Effector memory CD4-positive, alpha-beta T cell (primary cell): ENCODE measurements at regions not wholly inside any gene's neighbourhood (a gene's known extent, or its start where the extent isn't known, plus 50 kb on each side); places are given as distances from the start of the nearest gene placed in this dataset.

Source experiments
- DNase-seq, 3 donors: peaks; one replicate each; pipeline ENCODE4 v3.0.0-alpha.2; 2020
- H3K27ac ChIP-seq: 2 replicates; pipeline ENCODE4 v1.7.0; 2013; ENCODE audit warnings: mild to moderate bottlenecking, low read length, moderate library complexity; ENCODE audit not compliant: insufficient read depth, poor library complexity, severe bottlenecking
- H3K27me3 ChIP-seq: replicated peaks from 2 replicates; pipeline ENCODE4 v1.7.0; 2013; ENCODE audit warnings: mild to moderate bottlenecking, low read length; ENCODE audit not compliant: insufficient read depth, control insufficient read depth, poor library complexity, severe bottlenecking
- H3K36me3 ChIP-seq: 2 replicates; pipeline ENCODE4 v1.7.0; 2013; ENCODE audit warnings: mild to moderate bottlenecking, low read length, moderate library complexity; ENCODE audit not compliant: control insufficient read depth, insufficient read depth
- H3K4me1 ChIP-seq: 2 replicates; pipeline ENCODE4 v1.7.0; 2013; ENCODE audit warnings: low read length, mild to moderate bottlenecking; ENCODE audit not compliant: control insufficient read depth, insufficient read depth, poor library complexity, severe bottlenecking
- H3K4me3 ChIP-seq: 2 replicates; pipeline ENCODE4 v1.7.0; 2013; ENCODE audit warnings: low read length, low read depth, mild to moderate bottlenecking; ENCODE audit not compliant: insufficient read depth, poor library complexity, severe bottlenecking
- H3K9me3 ChIP-seq: 2 replicates; pipeline ENCODE4 v1.7.0; 2013; ENCODE audit warnings: mild to moderate bottlenecking, low read length, moderate library complexity; ENCODE audit not compliant: control insufficient read depth

DNA sequence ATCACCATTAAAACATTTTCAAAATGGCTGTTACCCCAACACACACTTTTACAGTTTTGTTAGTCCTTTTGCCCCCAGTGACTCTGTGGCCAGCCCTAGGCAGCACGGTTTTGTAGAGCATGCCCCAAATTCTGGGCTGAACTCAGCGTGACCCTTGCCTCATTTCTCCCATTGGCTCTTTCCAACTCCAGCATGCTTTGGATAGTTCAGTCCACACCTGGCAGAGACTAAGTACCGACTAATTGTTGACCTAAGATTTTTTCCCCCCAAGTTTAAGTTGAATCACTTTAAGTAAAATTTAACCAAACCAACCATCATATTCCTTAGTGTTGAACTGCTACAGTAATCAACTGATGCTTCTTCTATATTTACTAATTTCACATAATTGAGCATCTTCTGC lies 62.4 kb upstream of the LRRC8B start:
- Histone ChIP-seq H3K9me3 (no peaks in the 10 kb centered on the region), H3K27ac (no peak overlapping the region), H3K4me3 (no peak overlapping the region), H3K36me3 (no peaks in the 10 kb centered on the region), H3K27me3 (peaks cover 6% of the 10 kb centered on the region), H3K4me1 (no peaks in the 10 kb centered on the region)
- no peak for DNase-seq

DNA sequence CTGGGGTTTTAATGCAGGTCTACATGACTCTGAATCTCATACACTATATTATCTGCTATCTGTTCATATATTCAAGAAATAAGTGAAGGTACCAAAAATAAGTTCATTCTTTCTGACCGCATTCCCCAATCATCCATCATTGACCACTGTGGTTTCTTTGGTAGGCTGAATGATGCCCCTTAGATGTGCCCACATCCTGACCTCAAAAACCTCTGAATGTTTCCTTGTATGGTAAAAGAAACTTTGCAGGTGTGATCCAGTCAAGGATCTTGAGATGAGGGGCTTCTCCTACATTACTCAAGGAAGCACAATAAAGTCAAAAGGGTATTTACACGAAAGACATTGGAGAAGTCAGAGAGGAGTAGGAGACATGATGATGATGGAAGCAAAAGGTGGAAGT lies 60.6 kb upstream of the LRRC8B start:
- Histone ChIP-seq H3K27me3 (peaks cover 6% of the 10 kb centered on the region), H3K4me1 (no peaks in the 10 kb centered on the region), H3K4me3 (no peak overlapping the region), H3K9me3 (no peaks in the 10 kb centered on the region), H3K27ac (no peak overlapping the region), H3K36me3 (no peaks in the 10 kb centered on the region)
- no peak for DNase-seq

DNA sequence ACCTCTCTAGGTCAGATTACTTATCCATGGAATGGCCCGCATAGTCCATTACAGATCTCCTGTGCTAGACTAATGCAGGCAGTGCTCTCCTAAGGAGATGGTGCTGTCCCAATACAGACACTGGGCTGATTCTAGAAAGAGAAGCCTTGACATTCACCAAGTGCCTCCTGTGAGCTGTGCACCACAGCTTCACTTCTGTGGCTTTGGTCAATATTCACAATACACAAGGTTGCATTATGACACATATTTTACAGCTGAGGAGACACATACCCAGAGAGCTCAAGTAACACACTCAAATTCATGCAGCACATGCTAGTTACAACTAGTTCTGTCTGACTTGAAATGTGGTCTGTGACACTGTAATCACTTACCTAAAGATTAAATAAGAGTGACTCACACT lies 59.4 kb upstream of the LRRC8B start:
- Histone ChIP-seq H3K27ac (no peak overlapping the region), H3K4me3 (no peak overlapping the region), H3K4me1 (no peaks in the 10 kb centered on the region), H3K9me3 (no peaks in the 10 kb centered on the region), H3K27me3 (peaks cover 4% of the 10 kb centered on the region), H3K36me3 (no peaks in the 10 kb centered on the region)
- no peak for DNase-seq

DNA sequence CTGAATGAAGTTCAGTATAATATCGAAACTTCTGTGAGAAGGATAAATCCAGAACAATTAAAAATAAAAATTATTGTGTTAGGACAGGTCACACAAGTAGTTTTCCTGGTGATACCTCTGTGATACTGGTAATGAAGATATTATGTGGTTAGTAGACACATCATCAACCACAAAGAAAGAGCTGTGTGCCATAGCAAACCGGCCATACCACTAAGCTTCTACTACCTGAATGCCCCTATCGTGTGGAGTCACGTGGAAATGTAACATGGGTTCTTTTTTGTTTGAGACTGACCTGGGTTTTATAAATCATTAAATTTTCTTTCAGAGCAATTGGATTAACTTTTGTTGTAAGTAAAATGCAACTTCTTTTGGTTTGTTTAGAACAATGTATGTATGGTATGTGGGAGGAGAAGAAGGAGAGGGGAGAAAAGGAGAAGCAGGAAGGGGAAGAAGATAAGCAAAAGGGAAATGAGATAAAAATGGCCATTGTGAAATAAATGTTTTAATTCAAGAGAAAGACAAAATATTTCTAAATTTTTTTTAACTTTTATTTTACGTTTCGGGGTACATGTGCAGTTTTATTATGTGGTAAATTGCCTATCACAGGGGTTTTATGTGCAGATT lies 58.2 kb upstream of the LRRC8B start:
- Histone ChIP-seq H3K27ac (no peak overlapping the region), H3K9me3 (no peaks in the 10 kb centered on the region), H3K27me3 (peaks cover 3% of the 10 kb centered on the region), H3K4me1 (no peaks in the 10 kb centered on the region), H3K36me3 (no peaks in the 10 kb centered on the region), H3K4me3 (no peak overlapping the region)
- no peak for DNase-seq

DNA sequence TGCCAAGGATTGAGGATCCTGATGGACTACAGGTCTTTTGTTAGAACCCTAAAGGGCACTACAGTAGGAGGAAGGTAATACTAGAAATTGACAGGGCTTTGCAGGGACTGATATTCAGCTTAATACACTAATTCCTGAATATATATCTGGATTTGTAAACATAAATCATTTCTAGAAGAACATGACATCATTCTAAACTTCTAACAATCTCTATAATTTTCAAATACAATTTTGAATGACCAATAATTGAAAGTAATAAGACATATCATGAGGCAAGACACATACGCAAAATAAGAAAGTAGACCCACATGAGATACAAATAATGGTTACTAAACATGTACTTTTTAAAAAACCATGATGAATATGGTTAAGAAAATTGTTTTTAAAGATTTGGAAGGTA lies 52.4 kb upstream of the LRRC8B start:
- no peaks in the 10 kb centered on the region for H3K4me1 ChIP-seq
- H3K36me3 ChIP-seq = no peaks in the 10 kb centered on the region
- no peak for DNase-seq
- no peak overlapping the region for H3K4me3 ChIP-seq
- no peak overlapping the region for H3K27ac ChIP-seq
- no peaks in the 10 kb centered on the region for H3K9me3 ChIP-seq
- H3K27me3 ChIP-seq = no peaks in the 10 kb centered on the region

DNA sequence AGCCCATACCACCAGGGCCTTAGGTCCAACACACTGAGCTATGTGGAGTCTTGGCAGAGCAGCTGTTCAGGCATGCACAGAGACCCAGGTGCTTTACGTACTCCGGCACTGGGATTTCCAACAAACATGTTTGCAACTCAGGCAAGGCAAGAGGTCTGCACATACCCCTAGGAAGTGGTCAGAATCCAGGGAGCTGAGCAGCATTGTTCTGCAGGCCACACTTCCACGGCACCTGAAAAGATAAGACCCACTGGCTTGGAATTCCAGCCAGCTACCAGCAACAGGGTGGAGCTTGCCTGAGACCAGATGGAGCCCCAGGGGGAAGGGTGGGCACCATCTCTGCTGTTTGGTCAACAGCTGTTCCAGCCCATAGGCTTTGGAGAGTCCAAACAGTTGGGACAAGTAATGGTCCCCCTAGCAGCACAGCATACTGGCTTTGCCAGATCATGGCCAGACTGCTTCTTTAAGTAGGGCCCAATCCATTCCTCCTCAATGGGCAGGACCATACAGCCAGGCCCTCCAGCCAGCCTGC lies 51.7 kb upstream of the LRRC8B start:
- Histone ChIP-seq H3K4me1 (no peaks in the 10 kb centered on the region), H3K27ac (no peak overlapping the region), H3K36me3 (no peaks in the 10 kb centered on the region), H3K27me3 (no peaks in the 10 kb centered on the region), H3K4me3 (no peak overlapping the region), H3K9me3 (no peaks in the 10 kb centered on the region)
- DNase-seq = no peak
